ENCODE measurements at regions not wholly inside any gene's neighbourhood (a gene's known extent, or its start where the extent isn't known, plus 50 kb on each side); places are given as distances from the start of the nearest gene placed in this dataset.

DNA sequence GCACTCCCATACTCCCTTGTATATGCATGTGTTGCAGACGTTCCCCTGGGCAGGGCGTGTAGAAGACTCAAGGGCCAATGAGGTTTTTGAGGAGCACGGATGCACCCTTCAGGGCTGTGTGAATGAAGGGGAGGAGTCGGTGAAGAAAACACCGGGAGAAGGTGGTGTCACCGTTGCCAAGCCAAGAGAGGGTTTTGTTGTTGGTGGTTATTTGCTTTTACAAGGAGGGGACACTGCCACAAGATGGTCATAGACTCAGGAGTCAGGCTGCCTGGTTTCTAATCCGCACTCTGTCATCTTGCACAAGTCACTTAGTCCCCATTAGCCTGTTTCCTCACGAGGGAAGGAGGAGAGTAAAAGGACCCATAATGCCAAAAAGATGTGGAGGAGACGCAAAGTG lies 124.0 kb downstream of the PXDC1 start:
- TF ChIP-seq EZH2phosphoT487 (IDR thresholded peaks at IDR 0.05; ENCODE audit: insufficient read depth, low read depth) (no peak), EZH2 (IDR thresholded peaks at IDR 0.05; ENCODE audit: insufficient read depth, poor library complexity, severe bottlenecking) (no peak)

Measured in GM23248 (cell line).